Ishikawa (cell line): ENCODE measurements at regions not wholly inside any gene's neighbourhood (a gene's known extent, or its start where the extent isn't known, plus 50 kb on each side); places are given as distances from the start of the nearest gene placed in this dataset.

Source experiments
- CEBPB ChIP-seq: IDR thresholded peaks from 2 replicates; pipeline ENCODE4 v1.6.1; 2012
- CREB1 ChIP-seq: IDR thresholded peaks from 2 replicates; pipeline ENCODE4 v1.6.1; 2012; ENCODE audit warnings: low read depth
- EGR1 ChIP-seq: IDR thresholded peaks from 2 replicates; pipeline ENCODE4 v1.6.1; 2012
- EP300 ChIP-seq: IDR thresholded peaks from 2 replicates; pipeline ENCODE4 v1.6.1; 2012; ENCODE audit warnings: borderline replicate concordance
- FOXM1 ChIP-seq: IDR thresholded peaks from 2 replicates; pipeline ENCODE4 v1.6.1; 2012; ENCODE audit warnings: low read depth, borderline replicate concordance
- MAX ChIP-seq: IDR thresholded peaks from 2 replicates; pipeline ENCODE4 v1.6.1; 2012
- NFIC ChIP-seq: IDR thresholded peaks from 2 replicates; pipeline ENCODE4 v1.6.1; 2012
- RAD21 ChIP-seq: IDR thresholded peaks from 2 replicates; pipeline ENCODE4 v1.6.1; 2012; ENCODE audit warnings: low read depth
- TAF1 ChIP-seq: IDR thresholded peaks from 2 replicates; pipeline ENCODE4 v1.6.1; 2012; ENCODE audit warnings: low read depth, mild to moderate bottlenecking
- TCF12 ChIP-seq: IDR thresholded peaks from 2 replicates; pipeline ENCODE4 v1.6.1; 2012; ENCODE audit warnings: low read depth
- TEAD4 ChIP-seq: IDR thresholded peaks from 2 replicates; pipeline ENCODE4 v1.6.1; 2012
- USF1 ChIP-seq: IDR thresholded peaks from 2 replicates; pipeline ENCODE4 v1.6.1; 2012
- YY1 ChIP-seq: IDR thresholded peaks from 2 replicates; pipeline ENCODE4 v1.6.1; 2012; ENCODE audit warnings: low read depth
- ZBTB7A ChIP-seq: IDR thresholded peaks from 2 replicates; pipeline ENCODE4 v1.6.1; 2012; ENCODE audit warnings: low read depth
- TF ChIP-seq, protein P1 (sequence below): IDR thresholded peaks from 2 replicates; pipeline ENCODE4 v1.6.1; 2012; ENCODE audit warnings: low read depth, mild to moderate bottlenecking

DNA sequence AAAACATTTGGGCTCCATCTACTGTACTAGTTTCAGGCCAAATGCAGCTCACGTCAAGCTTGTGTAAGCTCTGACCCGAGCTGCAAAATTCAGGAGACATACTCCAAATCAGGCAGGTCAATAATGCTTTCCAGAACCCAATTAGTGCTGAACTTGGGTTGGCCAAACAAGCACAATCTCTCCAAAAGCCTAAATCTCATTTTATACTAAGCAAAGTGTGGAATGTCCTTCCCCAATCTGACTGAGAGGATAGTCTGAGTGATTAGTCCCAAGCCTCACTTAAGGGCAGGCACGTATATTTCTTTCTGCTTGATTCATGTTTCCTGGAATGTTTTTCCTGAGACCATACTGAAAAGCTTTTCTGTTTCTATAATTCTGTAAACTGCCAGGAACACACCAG, 79.9 kb downstream of the NKX6-1 start:
- no peak for TF ChIP-seq YY1
- TF ChIP-seq RAD21: no peak
- no peak for TF ChIP-seq CEBPB
- no peak for TF ChIP-seq CREB1
- no peak for TF ChIP-seq ZBTB7A

DNA sequence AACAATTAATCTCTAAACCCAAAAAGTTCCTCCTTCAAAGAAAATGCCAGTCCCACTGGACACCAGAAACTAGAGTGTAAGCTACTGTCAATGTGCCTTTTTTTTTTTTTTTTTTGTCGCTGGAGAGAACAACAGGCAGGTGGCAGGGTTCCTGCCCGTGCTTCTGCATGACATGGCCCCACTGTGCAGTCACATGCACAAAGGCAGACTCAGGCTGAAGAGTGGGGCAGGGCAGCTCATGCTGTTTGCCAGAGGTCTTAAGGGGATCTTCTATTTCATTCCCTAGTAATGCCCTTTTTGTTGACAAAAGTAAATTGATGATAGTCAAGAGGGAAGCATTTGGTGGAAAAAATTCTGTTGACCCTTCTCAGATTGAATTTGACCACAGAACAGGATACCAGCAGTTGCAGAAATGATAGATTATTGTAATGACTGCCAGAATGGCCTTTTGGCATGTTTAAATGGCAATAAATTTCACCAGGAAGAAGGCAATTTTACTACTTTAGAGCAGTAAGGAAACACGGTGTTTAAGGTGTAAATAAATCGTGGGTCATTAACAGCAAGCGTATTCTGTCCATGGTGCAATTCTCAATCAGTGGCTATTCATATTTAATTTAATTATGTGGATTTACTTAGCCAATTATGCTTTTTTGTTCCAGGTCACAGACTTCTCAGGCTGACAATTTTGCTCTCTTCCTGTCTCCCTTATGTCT, 80.9 kb downstream of the NKX6-1 start:
- TF ChIP-seq, protein P1, sequence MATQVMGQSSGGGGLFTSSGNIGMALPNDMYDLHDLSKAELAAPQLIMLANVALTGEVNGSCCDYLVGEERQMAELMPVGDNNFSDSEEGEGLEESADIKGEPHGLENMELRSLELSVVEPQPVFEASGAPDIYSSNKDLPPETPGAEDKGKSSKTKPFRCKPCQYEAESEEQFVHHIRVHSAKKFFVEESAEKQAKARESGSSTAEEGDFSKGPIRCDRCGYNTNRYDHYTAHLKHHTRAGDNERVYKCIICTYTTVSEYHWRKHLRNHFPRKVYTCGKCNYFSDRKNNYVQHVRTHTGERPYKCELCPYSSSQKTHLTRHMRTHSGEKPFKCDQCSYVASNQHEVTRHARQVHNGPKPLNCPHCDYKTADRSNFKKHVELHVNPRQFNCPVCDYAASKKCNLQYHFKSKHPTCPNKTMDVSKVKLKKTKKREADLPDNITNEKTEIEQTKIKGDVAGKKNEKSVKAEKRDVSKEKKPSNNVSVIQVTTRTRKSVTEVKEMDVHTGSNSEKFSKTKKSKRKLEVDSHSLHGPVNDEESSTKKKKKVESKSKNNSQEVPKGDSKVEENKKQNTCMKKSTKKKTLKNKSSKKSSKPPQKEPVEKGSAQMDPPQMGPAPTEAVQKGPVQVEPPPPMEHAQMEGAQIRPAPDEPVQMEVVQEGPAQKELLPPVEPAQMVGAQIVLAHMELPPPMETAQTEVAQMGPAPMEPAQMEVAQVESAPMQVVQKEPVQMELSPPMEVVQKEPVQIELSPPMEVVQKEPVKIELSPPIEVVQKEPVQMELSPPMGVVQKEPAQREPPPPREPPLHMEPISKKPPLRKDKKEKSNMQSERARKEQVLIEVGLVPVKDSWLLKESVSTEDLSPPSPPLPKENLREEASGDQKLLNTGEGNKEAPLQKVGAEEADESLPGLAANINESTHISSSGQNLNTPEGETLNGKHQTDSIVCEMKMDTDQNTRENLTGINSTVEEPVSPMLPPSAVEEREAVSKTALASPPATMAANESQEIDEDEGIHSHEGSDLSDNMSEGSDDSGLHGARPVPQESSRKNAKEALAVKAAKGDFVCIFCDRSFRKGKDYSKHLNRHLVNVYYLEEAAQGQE: no peak
- TF ChIP-seq FOXM1: no peak
- TF ChIP-seq EGR1: no peak
- TF ChIP-seq USF1: no peak
- TF ChIP-seq EP300: no peak
- no peak for TF ChIP-seq CREB1
- TF ChIP-seq YY1: no peak
- TF ChIP-seq CEBPB: no peak
- no peak for TF ChIP-seq ZBTB7A
- no peak for TF ChIP-seq TCF12
- TF ChIP-seq MAX: no peak
- no peak for TF ChIP-seq NFIC

- no peak for TF ChIP-seq MAX
- no peak for TF ChIP-seq USF1
Measured at GRCh38 chr4:84413976-84414375, 85.1 kb downstream of the NKX6-1 start.

DNA sequence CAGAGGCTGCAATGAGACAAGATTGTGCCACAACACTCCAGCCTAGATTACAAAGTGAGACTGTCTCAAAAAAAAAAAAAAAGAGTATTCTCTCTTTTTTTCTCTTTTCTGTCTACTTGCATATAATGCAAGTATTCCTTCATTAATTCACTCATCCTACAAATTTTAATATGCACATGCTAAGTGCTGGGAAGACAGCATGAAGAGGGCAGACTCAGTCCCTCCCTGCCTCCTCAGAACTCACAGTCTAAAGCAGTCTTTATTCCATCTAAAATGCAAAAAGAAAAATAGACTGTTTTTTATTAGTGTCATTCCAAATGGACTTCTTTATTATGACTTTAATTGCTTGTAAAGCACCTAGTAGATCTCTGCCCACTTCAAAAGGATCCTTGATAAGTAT, 85.6 kb downstream of the NKX6-1 start:
- TF ChIP-seq MAX (no peak), TCF12 (no peak), EP300 (no peak), CEBPB (no peak), CREB1 (no peak), NFIC (no peak), TAF1 (no peak), EGR1 (no peak), YY1 (no peak), ZBTB7A (no peak), RAD21 (no peak), FOXM1 (no peak), TEAD4 (no peak), USF1 (no peak)
- TF ChIP-seq, protein P1: no peak

GRCh38 chr4:84412062-84412461, 87.0 kb downstream of the NKX6-1 start:
- TF ChIP-seq CEBPB: no peak
- TF ChIP-seq MAX: no peak
- no peak for TF ChIP-seq TAF1
- no peak for TF ChIP-seq USF1
- TF ChIP-seq ZBTB7A: no peak
- no peak for TF ChIP-seq RAD21
- no peak for TF ChIP-seq EGR1
- TF ChIP-seq TCF12: no peak
- TF ChIP-seq FOXM1: no peak
- no peak for TF ChIP-seq CREB1
- TF ChIP-seq, protein P1: no peak
- no peak for TF ChIP-seq TEAD4
- TF ChIP-seq NFIC: no peak
- TF ChIP-seq EP300: no peak
- TF ChIP-seq YY1: no peak
